Sciatic nerve (tissue), 2 donors: ENCODE measurements at regions not wholly inside any gene's neighbourhood (a gene's known extent, or its start where the extent isn't known, plus 50 kb on each side); places are given as distances from the start of the nearest gene placed in this dataset.
"Not testable (repeated sequence)": the region's sequence is repeated elsewhere in the genome, so short reads cannot be mapped to it uniquely, and the experiment has no call there.

Source experiments
- ATAC-seq: fragments of 200-7000 bp; cut with Tn5 transposase; one replicate; pipeline ENCODE4 v1.9.1; 2020; ENCODE audit warnings: mild to moderate bottlenecking, moderate library complexity
- DNase-seq: peaks from one replicate; pipeline ENCODE4 v3.0.0-alpha.2; 2020; ENCODE audit warnings: low spot score
- intact Hi-C: fragments of 100-400 bp; cut with DNase I; formaldehyde crosslinking; loops from one replicate; pipeline ENCODE4 v1.14.2; 2022
- donor health status: DM: no; HTN: no; CAD: no.
- donor health status: DM: no; HTN: no; CAD: no.

DNA sequence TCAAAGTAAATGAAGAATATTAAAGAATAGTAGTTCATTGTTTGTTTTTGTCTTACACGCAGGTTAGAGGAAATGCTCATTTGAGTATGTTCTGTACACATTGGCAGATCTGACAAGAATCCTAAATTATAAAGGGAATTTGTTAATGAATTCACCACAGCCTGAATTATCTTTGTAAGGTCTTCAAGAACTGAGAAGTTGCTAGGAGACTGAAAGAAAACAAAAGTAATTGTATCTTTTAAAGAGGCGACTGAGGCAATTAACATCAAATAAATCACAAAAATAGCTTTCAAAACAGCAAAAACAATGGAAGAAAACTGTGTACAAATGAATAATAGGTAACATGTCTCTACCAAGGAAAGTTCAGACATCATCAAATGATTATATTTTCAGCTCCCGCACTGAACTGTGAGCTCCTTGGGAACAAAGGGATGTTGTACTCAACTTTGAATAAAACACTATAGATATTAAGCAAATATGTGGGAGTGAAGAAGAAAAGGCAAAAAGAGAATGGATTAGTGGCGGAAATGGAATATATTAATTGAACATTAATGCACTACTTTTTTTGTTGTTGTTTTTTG is 51.7 kb upstream of the ATIC start:
- DNase-seq (no peak), ATAC-seq (no peak)
- intact Hi-C loops, result no loop called here

GRCh38 chr2:215249501-215249900 is 62.4 kb upstream of the ATIC start:
- ATAC-seq, result no peak
- intact Hi-C loops, result no loop called here
- DNase-seq, result no peak

DNA sequence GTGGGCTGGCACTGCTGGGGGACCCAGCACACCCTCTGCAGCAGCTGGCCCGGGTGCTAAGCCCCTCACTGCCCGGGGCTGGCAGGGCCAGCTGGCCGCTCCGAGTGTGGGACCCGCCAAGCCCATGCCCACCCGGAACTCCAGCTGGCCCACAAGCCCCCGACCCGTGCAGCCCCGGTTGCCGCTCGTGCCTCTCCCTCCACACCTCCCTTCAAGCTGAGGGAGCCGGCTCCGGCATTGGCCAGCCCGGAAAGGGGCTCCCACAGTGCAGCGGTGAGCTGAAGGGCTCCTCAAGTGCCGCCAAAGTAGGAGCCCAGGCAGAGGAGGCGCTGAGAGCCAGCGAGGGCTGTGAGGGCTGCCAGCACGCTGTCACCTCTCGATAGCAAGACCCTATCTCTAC is 65.9 kb upstream of the ATIC start:
- DNase-seq, intact Hi-C loops, ATAC-seq: not testable (repeated sequence)

GRCh38 chr2:215241791-215242305 is 70.0 kb upstream of the ATIC start:
- DNase-seq, result no peak
- intact Hi-C loops, result no loop called here

GRCh38 chr2:215238485-215239098 is 73.3 kb upstream of the ATIC start:
- DNase-seq, result no peak
- no peak for ATAC-seq
- intact Hi-C loops, result no loop called here

More at GRCh38 chr2:215241791-215242305, 70.0 kb upstream of the ATIC start:
- ATAC-seq, result no peak

DNA sequence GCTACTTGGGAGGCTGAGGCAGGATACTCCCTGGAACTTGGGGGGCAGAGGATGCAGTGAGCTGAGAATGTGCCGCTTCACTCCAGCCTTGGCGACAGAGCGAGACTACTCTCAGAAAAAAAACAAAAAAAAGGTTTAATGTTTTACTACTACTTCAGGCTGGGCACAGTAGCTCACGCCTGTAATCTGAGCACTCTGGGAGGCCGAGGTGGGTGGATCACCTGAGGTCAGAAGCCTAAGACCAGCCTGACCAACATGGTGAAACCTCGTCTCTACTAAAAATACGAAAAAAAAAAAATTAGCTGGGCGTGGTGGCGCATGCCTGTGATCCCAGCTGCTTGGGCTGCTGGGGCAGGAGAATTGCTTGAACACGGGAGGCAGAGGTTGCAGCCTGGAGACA is 75.7 kb upstream of the ATIC start:
- intact Hi-C loops, result no loop called here
- ATAC-seq (no peak), DNase-seq (no peak)

DNA sequence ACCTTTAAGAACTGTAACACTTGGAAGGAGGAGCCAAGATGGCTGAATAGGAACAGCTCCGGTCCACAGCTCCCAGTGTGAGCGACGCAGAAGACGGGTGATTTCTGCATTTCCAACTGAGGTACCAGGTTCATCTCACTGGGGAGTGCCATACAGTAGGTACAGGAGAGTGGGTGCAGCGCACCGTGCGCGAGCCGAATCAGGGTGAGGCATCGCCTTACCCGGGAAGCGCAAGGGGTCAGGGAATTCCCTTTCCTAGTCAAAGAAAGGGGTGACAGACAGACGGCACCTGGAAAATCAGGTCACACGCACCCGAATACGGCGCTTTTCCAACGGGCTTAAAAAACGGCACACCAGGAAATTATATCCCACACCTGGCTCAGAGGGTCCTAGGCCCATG is 81.8 kb upstream of the ABCA12 start:
- DNase-seq, ATAC-seq, intact Hi-C loops: not testable (repeated sequence)

DNA sequence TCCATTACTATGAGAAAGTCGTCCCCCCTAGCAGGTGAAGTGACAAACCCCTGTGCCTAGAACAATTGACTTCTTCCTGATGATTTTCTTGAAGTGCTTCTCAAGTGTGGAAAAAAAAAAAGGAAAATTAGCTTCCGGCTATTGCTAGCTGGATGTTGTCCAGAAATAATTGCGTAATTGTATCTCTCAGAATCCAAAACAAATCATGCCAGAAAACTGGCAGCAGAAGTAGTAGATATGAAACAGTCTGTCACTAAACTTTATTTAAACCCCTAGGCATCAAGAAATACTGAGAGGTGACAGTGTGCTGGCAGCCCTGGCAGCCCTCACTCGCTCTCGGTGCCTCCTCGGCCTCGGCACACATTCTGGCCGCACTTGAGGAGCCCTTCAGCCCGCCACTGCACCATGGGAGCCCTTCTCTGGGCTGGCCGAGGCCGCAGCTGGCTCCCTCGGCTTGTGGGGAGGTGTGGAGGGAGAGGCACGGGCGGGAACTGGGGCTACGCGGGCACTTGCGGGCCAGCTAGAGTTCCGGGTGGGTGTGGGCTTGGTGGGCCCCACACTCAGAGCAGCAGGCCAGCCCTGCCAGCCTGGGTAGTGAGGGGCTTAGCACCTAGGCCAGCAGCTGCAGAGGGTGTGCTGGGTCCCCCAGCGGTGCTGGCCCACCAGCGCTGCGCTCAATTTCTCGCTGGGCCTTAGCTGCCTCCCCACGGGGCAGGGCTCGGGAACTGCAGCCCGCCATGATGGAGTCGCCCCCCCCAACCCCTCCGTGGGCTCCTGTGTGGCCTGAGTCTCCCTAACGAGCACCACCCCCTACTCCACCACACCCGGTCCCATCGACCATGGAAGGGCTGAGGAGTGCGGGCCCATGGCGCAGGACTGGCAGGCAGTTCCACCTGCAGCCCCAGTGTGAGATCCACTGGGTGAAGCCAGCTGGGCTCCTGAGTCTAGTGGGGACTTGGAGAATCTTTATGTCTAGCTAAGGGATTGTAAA is 80.5 kb upstream of the ABCA12 start:
- DNase-seq (no peak), ATAC-seq (no peak)

DNA sequence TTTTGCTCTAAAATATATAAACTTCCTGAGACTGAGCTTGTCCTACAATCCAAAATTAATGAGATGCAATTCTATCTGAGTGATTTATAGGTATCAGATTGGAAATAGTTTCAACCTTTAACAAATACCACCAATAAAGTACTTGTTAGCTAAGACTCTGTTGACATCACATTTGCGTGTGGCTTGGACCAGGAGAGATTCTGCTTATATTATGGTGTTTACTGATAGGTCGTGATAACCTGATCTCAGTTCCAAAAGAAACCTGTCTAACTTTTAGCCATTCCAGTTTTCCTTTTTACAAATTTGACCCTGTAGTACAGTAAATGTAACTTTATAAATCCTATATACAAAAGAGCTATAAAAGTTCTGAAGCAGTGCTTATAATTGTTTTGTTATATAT is 78.4 kb upstream of the ABCA12 start:
- DNase-seq (no peak), ATAC-seq (no peak)
- intact Hi-C loops, result no loop called here

More for the DNA sequence above, 80.5 kb upstream of the ABCA12 start:
- intact Hi-C loops, result no loop called here

DNA sequence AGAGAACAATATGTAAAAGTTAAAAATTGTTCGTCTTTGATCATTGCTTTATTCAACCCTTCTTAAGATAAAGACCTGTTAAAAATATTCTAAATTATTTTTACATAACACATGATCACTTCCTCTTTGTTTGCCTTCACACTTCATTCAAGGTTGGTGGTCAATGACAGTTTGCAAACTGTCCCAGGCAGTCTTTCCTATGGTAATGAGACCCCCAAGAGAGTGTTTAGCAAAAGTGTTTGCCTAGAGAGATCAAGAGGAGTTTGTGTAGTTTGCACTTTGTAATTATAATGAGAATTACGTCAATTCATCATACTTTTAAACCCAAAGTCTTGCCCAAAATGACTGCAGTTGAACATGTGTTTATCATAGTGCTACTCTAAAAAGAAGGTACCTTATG is 77.2 kb upstream of the ABCA12 start:
- no peak for DNase-seq
- no peak for ATAC-seq
- intact Hi-C loops, result no loop called here

GRCh38 chr2:215210082-215210481 is 71.7 kb upstream of the ABCA12 start:
- ATAC-seq (no peak), DNase-seq (no peak)
- intact Hi-C loops, result no loop called here

DNA sequence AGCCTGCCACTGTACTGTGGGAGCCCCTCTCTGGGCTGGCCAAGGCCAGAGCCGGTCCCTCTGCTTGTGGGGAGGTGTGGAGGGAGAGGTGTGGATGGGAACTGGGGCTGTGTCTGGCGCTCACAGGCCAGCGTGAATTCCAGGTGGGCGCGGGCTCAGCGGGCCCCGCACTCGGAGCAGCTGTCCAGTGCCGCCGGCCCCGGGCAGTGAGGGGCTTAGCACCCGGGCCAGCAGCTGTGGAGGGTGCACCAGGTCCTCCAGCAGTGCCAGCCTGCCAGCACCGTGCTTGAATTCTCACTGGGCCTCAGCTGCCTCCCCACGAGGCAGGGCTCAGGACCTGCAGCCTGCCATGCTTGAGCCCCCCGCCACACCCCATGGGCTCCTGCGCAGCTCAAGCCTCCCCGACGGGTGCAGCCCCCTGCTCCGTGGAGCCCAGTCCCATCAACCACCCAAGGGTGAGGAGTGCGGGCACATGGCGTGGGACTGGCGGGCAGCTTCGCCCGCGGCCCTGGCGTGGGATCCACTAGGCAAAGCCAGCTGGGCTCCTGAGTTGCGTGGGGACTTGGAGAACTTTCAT is 69.5 kb upstream of the ABCA12 start:
- ATAC-seq, result no peak
- intact Hi-C loops, result no loop called here
- DNase-seq, result no peak

DNA sequence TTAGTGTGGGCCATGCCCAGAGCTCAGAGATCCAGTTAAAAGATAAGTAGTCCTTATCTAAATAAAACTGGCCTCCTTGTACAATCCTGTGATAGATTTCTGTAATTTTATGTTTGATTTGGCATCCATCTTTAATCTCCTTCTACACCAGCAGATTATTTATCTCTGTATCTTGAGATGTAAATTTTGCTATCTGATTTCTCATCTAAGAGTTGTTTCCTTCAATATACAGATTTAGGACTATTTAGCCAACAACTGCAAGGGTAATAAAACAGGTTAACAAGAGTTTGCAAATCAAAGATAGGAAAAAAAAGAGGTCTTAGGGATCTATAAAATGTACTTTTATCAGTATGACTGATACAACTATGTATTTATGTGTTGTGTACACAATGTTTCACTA is 68.6 kb upstream of the ABCA12 start:
- DNase-seq, result no peak
- ATAC-seq, result no peak
- intact Hi-C loops, result no loop called here

- DNase-seq, result no peak
- intact Hi-C loops, result no loop called here
- ATAC-seq, result no peak
Observed at GRCh38 chr2:215205787-215206186, 67.4 kb upstream of the ABCA12 start.

DNA sequence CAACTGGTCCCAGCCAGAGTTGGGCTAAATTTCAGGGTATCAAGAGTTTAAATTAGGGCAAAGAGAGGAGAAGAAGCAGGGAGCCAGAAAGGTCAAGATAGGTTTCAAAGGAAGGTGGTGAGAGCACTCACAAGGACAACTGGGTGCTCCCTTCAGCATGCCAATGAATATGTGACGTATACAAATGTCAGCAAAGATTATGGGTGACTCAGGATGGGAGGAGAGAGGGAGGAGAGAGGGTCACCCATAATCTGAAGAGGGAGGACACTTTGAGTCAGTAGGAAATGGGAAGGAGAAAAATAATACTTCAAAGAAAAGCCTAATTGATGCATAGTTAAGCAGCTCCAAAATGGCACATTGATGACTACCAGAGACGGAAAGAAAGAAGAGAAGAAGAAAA is 53.1 kb upstream of the ABCA12 start:
- ATAC-seq (no peak), DNase-seq (no peak)
- intact Hi-C loops, result loop anchor here (5.0 kb wide), 1 partner anchor 49 kb away; no protein-coding TSS in a partner anchor

- intact Hi-C loops, result loop anchor here (5.0 kb wide), 1 partner anchor 48 kb away; no protein-coding TSS in a partner anchor
- ATAC-seq (no peak), DNase-seq (no peak)
Observed at GRCh38 chr2:215190588-215190987, 52.2 kb upstream of the ABCA12 start.

DNA sequence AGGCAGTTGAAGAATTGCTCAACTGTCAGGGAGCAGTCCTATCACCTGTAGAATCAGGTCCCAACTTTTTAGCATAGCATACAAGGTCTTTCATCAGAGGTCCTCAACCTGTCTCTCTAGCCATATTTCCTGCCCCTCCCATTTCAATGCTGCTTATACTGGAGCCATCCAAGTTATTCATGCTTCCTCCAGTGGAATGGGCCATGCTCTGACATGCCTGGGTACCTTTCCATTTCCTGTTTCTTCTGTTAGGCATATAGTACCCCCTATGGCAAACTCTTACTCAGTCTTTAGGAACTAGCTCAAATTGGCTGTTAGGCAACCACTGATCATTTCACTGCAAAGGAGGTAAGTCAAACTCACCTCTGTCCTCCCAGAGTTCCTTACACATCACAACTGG is 51.0 kb upstream of the ABCA12 start:
- no peak for ATAC-seq
- DNase-seq, result no peak
- intact Hi-C loops, result no loop called here
